HG02678 (cell line): ENCODE measurements at regions not wholly inside any gene's neighbourhood (a gene's known extent, or its start where the extent isn't known, plus 50 kb on each side); places are given as distances from the start of the nearest gene placed in this dataset.
"Not testable (repeated sequence)": the region's sequence is repeated elsewhere in the genome, so short reads cannot be mapped to it uniquely, and the experiment has no call there.

Experiments
- ATAC-seq: cut with Tn5 transposase; IDR thresholded peaks from one replicate; pipeline ENCODE4 v1.9.1; 2021; ENCODE audit warnings: mild to moderate bottlenecking, moderate library complexity; ENCODE audit not compliant: unreplicated experiment

DNA sequence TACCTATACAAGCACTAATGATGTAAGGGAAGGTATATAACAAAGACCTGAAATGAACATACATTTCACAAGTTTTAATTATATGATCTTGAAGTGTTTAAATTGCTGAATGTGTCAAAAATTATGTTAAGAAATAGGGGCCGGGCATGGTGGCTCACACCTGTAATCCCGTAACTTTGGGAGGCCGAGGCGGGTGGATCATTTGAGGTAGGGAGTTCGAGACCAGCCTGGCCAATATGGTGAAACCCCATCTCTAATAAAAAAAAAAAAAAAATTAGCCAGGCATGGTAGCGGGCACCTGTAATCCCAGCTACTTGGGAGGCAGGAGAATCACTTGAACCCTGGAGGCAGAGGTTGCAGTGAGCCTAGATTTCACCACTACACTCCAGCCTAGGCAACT, 537.4 kb upstream of the STEAP1 start:
- ATAC-seq, result not testable (repeated sequence)

DNA sequence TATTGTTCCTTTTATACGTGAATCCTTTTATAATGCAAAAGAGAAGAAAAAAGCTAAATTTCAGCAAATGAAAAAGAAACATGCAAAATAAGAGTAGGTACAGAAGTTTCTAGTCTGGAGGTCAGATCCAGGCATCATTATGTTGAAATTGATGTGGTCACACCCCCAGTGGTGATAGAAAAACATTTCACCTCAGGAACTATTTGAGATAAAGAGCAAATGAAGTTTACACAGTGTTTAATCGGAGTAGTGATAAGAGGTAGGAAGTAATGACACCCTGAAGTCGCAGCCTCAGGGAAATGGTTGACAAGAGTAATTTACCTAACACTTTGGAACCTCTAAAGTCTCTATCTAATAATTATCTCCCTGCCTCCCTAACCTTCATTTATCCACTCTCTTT, 536.0 kb upstream of the STEAP1 start:
- ATAC-seq, result no peak

DNA sequence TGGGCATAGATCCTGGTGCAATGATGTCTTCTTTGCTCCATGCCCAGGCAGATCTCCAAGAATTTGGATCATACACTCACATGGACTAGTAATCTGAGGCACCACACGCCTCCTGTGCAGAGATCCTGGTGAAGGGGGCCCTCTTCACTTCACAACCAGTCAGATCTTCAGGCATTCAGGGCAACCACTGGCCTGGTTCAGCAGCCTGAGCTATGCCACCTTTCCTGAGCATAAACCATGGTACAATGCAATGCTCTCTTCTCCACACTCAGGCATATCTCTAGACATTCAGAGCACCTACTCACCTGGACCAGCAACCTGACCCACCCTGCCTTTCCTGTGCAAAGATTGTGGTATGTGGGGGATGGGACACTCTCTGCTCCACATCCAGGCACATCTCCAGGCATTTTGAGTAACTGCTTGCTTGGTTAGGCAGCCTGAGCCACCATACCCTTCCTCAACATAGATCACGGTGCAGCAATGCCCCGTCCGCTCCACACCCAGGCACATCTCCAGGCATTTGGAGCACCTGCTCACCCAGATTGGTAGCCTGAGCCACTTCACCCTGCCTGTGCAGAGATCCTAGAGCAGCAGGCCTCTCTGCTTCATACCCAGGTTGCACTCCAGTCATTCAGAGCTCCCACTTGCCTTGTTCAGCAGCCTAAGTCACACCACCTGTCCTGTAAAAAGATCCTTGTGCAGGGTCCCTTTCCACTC, 532.2 kb upstream of the STEAP1 start:
- ATAC-seq, result no peak

DNA sequence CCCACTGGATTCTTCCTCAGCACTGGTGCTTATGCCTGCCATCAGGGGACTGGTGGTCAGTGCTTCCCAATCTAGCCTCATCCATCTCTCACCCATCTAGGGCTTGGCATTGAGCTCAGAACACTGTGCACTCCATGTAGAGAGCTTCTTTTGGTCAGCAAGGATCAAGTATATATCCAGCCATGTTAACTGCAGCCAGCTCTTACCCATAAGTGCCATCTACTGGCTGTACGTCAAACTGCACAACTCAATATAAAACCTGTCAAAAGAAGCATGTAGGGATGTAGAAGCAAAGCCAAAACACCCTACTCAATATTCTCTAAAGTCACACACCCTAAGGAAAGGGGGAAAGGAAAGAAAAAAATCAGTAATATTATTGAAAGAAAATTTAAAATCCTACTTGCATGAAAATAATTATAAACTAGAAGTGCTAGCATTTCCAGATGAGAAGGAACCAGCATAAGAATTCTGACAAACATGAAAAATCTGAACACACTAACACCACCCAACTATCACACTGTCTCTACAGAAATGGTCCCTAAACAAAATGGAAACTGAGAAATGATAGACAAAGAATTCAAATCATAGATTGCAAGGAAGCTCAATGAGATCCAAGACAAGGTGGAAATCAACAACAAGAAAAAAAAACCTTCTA, 531.1 kb upstream of the STEAP1 start:
- peak; percentile 95 for ATAC-seq

DNA sequence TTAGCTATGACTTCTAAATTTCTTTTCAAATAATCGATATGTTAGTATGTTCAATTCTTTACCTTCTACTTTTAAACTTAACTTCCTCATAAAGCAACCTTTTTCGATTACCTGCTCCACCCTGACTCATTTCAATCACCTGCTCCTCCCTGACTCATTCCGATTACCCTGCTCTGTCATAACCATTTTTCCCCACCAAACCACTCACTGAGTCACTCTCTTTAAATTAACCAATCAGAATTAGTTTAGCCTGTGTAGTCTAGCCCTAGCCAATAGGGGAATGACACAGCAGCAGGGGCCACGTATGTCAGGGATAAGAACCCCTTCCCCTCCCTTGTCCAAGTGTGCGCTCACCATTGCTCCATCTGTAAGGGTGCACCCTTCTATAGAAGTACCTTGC, 530.1 kb upstream of the STEAP1 start:
- not testable (repeated sequence) for ATAC-seq

DNA sequence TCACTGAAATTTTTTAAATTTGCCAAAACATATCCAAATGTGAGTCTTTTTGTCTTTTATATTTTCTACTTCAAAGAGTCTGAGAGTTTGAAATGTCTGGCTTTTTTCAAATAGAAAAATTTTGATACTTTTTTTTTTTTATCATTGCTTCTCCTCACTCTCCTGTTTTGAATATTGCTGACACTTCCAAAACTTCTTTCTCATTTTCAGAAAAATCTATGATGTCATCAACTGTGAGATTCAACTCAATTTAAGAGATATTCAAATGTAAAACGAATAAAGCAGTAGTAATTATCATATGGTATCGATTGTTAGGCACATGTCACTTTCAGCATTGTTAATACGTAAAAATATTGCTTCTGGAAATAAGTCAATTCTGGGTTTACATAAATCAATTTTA, 505.8 kb upstream of the STEAP1 start:
- ATAC-seq, result no peak

DNA sequence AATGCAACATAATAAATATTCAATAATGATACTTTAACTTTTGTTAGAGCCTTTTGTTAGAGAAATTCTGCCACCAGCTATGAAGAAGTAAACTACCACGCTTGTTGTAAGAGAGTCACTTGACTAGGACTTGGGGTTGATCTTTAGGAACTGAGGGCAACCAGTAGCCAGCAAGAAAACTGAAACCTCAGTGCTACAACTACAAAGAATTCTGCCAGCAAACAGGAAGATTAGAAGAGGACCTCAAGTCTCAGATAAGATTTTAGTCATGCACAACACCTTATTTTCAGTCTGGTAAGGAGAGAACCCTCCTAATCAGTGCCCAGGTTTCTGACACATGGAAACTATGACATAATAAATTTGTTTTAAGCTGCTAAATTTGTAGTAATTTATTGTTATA, 498.3 kb upstream of the STEAP1 start:
- no peak for ATAC-seq

DNA sequence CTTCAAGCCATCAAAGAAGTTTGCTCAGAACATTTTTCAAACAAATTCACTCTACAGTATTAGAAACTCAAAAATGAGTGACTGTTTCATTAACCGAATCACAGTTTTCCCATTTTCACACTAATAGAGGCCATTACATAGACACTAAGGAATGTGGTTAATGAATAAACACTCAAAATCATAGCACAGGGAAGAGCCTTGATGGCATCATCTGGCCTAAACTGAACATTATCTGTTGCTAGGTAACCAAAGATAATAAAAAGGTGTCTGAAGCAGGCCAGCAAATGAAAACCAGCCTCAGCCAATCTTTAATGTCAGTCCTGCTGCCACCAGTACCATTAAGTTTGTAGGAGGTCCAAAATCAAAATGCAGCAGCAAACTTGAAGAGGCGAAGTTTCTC, 492.4 kb upstream of the STEAP1 start:
- ATAC-seq, result no peak

DNA sequence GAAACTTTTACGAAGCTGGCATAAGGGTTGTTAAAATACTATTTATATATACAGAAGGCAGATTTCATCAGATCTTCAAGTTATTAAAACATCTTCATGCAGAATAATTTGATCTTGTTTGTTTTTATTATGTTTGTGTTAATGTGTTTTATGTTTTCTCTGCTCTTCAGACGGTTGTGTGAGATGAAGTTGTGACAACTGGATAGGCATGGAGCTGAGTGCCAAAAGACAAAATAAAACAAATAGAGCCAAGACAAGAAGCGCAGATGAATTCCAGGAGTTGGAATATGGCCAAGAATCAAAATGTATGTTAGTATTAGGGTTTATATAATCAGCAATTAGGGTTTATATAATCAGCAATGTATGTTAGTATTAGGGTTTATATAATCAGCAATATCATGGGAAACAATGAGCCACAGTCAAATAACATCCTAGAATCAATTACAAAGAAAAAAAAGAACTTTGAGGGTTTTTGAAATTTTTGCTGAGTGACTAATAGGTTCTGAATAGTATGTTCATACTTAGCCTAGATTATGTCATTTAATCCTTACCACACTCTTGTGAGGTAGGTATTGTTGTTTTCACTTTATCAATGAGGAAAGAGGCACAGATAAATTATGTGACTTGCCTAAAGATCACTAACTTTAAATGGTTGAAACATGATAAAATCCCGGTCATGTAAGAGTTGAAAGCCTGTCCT, 488.0 kb upstream of the STEAP1 start:
- no peak for ATAC-seq

DNA sequence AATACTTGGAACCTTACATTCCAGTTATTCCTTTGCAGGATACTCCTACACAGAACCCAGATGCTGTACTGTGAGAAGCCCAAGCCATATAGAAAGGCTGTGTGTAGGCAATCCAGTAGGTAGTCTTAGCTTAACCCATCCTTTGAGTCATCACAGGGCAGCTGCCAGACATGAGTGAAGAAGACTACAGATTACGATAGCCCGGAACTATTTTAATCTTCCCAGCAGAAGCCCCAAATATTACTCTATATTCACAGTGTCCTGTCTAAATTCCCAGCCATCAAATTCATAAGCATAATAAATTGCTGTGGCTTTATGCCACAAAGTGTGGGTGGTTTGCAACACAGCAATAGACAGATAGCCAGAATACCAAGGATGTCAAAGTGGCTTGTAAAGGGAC, 474.1 kb upstream of the STEAP1 start:
- no peak for ATAC-seq

DNA sequence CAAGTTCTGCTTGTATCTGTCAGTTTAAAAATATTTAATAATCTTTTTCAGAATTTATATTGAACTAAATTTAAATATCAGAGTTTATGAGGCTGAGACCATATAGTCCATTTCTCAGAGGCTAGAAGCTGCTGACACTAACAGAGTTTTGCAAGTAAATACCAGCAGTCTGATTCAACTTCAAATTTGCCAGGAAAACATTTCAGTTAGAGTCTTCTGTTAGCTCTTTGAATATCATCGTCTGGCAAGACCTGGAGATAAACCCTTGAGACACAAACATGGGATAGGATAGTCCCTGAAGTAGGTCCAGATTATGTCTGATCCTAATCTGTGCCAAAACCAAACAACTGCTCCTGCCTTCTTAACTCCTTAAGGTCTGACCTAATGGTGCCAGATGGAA, 472.8 kb upstream of the STEAP1 start:
- ATAC-seq, result no peak

DNA sequence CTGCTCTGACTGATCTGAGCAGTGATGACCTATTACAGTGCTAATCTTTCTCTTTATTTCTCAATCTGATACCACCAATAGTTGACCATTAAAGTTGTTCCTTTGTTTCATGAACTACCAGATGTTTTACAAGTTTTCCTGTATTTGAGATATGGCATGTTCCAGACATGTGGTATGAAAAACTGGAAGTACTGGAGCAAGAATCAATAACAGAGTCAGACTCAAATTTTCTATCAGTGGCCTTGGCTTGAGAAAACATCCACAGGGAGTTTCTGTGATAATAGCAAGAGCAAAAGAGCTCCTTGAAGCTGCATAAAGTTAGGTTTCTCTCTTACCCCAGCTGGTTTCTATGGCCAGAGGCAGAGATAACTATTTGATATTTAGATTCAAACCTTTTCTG, 469.0 kb upstream of the STEAP1 start:
- no peak for ATAC-seq

DNA sequence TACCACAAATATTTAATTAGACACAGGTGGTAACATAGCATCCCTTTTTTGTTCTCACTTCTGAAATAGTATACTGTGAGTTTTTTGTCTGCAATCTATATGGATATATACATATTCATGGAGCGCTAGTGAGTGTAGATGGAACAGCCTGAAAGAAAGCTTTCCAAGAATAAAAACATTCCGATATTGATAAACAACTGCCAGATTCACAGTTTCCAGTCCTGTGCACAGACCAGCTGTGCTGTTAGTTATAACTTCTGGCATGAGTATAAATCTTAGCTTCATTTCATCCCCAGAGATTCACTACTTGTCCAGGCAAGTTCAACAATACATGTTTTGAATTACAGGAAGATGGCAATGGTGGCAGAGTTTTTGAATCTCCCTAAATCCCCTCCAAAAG, 467.1 kb upstream of the STEAP1 start:
- ATAC-seq, result no peak

DNA sequence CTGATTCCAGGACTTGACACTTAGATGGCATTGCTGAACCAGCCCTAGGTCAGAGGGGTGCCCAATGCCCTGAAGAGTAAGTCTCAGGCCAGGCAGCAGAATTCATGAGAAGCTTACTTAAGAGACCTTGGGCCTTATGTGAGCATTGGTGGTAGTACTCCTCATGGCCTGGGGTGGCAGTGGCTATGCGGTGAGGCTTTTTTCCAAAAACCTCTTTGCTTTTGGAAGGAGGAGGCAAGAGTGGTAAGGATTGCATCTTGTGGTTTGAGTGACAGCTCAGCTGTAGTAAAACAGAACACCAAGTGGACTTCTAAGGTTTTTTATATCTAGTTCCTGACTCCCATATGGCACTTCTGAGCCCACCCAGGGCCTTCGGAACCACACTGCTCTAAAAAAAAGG, 459.0 kb upstream of the STEAP1 start:
- no peak for ATAC-seq

DNA sequence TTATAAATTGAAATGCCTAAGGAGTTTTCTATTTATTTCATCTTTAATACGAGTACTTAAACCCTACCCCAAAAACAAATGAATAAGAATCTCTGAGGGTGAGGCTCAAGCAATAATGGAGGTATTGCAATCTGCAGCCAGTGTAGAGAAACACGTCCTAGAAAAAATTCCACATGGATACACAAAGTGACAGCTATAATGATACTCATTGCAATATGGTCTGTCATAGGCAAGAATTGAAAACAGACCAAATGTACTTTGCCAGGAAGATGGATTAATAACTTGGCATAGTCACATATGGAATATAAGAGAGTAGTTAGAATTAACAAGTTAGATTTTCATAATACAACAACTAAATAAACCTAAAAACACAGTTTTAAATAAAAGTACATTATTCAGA, 440.1 kb upstream of the STEAP1 start:
- ATAC-seq, result no peak

DNA sequence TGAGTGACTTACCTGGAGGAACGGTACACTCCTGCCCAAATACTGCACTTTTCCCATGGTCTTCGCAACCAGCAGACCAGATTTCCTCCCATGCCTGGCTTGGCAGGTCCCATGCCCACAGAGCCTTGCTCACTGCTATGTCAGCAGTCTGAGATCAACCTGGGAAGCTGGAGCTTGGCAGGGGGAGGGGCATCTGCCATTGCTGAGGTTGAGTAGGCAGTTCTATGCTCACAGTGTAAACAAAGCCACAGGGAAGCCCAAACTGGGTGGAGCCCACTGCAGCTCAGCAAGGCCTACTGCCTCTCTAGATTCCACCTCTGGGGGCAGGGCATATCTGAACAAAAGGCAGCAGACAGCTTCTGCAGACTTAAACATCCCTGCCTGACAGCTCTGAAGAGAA, 435.3 kb upstream of the STEAP1 start:
- not testable (repeated sequence) for ATAC-seq

DNA sequence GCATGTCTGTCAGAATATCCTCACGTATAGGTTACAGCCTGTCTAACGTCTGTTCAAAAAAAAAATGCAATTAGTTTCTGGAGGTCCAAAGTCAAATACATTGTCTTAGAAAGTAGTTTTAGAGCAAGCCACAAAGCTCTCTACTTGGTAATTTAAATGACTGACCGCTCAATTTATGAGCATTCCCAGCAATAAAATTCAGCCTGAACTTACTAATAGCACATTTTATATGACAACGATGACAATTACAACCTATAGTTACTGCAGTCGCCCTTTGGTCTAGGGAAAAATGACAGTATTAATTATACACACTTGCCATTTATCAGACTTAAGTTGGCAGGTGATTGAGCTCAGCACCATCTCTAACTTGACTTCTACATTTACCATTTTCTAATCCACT, 425.8 kb upstream of the STEAP1 start:
- ATAC-seq, result no peak

DNA sequence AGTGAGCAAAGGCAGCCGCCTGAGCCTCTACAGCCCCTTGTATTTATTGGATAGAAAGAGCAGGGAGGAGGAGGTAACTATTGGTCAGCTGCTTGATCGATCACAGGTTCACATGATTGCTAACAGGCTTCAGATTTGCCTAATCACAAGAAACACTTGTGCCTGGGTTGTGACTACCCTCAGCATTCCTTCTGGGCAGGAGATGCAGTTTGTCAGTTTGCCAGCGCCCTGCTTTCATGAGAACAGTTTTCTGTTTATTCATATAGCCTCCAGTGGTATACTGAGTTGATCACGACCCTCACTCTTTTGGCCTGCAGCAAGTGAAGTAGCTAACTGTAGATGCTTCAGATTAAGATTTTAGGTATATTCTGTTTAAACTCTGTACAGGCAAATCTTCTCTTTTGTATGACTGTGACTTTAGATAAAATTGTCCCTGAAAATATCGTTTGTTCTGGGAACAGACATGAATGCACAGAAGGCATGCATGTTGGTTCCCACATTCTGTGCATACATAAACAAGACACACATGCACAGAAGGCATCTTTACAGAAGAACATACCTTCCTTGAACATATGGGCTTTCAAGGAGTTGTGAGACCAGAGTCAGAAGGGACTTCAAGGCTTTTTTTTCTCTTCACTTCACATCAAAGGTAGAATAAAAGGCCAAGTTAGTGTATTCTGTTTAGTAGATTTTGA, 422.4 kb upstream of the STEAP1 start:
- ATAC-seq, result no peak

DNA sequence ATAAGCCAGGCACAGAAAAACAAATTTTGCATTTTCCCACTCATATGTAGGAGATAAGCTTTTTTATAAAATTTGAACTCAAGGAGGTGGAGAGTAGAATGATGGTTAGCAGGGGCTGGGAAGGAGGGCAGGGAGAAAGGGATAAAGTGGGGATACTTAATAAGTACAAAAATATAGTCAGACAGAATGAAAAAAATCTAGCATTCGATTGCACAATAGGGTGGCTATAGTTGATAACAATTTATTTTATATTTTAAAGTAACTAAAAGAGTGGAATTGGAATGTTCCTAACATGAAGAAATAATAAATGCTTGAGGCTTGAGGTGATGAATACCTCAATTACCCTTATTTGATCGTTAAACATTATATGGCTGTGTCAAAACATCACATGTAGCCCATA, 415.7 kb upstream of the STEAP1 start:
- ATAC-seq, result no peak

DNA sequence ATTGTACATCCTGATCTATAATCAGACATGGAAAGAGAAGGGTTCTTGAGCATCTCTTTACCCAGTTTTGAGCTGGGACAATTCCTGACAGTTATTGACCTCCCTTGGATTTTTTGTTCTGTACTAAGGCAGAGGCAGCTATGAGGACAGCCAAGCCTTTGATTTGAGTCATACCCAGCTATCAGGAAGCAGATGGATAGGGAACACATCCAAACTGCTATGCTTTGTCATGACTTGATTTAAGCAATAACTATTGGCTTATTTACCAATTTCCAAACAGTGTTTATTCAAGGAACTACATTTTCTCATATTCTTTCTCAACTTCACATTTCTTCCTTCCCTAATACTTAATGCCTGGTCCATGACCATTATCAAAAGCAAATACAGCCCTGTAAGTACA, 396.4 kb upstream of the STEAP1 start:
- no peak for ATAC-seq

DNA sequence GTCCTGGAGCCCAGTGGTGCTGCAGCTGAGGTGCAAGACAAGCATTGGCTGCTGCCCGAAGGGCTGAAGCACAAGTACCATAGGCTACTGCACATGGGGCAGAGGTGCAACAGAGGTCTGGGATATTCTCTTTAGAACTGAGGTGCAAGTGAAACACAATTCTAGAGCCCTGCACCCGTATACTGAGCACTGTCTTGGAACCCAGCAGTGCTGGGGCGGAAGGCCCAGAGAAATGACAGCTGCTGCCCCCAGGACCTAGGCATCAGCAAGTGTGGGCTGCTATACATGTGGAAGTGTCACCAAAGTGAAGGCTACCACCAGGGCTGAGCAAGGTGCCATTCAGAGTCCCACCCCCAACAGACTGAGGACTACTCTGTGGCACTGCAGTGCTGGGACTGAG, 393.6 kb upstream of the STEAP1 start:
- no peak for ATAC-seq

DNA sequence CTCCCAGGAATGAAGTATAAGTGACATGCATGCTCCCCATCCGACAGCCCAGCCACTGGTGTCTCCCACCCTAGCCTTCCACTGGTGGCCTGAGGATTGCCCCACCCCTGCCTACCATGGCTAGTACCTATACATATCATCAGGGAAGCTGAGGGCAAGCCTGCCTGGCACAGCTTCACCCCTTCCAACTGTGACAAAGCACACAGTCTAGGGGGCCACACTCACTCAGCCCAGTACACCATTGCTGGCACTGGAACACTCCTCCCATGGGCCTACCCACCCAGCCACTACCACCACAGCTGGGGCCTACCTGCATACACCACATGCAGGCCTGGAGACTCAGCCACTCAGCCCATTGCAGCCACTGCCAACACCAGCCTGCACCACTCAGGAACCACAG, 393.1 kb upstream of the STEAP1 start:
- ATAC-seq, result no peak
